H9 (cell line): ENCODE measurements at regions not wholly inside any gene's neighbourhood (a gene's known extent, or its start where the extent isn't known, plus 50 kb on each side); places are given as distances from the start of the nearest gene placed in this dataset.

Experiments used
- DNase-seq: peaks from one replicate; pipeline ENCODE4 v3.0.0-alpha.2; 2017
- H2AFZ ChIP-seq: one replicate; pipeline ENCODE4 v1.6.1; 2013; ENCODE audit warnings: mild to moderate bottlenecking, low read length, control low read depth, moderate library complexity
- H2AK5ac ChIP-seq: 2 replicates; pipeline ENCODE4 v1.6.1; 2013; ENCODE audit warnings: low read length, control low read depth, mixed read lengths; ENCODE audit not compliant: insufficient read length
- H2BK120ac ChIP-seq: one replicate; pipeline ENCODE4 v1.6.1; 2013; ENCODE audit warnings: low read depth, mild to moderate bottlenecking, low read length, control low read depth, inconsistent platforms; ENCODE audit not compliant: poor library complexity, severe bottlenecking
- H2BK12ac ChIP-seq: 2 replicates; pipeline ENCODE4 v1.6.1; 2013; ENCODE audit warnings: low read length, control low read depth, mixed read lengths, low read depth; ENCODE audit not compliant: insufficient read length
- H2BK15ac ChIP-seq: 2 replicates; pipeline ENCODE4 v1.6.1; 2013; ENCODE audit warnings: low read depth, low read length, control low read depth
- H2BK20ac ChIP-seq: one replicate; pipeline ENCODE4 v1.6.1; 2013; ENCODE audit warnings: low read depth, mild to moderate bottlenecking, low read length, control low read depth, inconsistent platforms; ENCODE audit not compliant: poor library complexity, severe bottlenecking
- H2BK5ac ChIP-seq: 2 replicates; pipeline ENCODE4 v1.6.1; 2013; ENCODE audit warnings: low read length, control low read depth, mixed read lengths; ENCODE audit not compliant: insufficient read length
- H3K14ac ChIP-seq: 2 replicates; pipeline ENCODE4 v1.6.1; 2013; ENCODE audit warnings: low read length, control low read depth; ENCODE audit not compliant: insufficient read depth
- H3K18ac ChIP-seq: 2 replicates; pipeline ENCODE4 v1.6.1; 2013; ENCODE audit warnings: low read depth, mild to moderate bottlenecking, mixed read lengths, low read length, control low read depth; ENCODE audit not compliant: insufficient read length
- H3K23ac ChIP-seq: 2 replicates; pipeline ENCODE4 v1.6.1; 2013; ENCODE audit warnings: low read length, control low read depth, mixed read lengths, low read depth; ENCODE audit not compliant: insufficient read length
- H3K23me2 ChIP-seq: 2 replicates; pipeline ENCODE4 v1.6.1; 2013; ENCODE audit warnings: low read depth, mild to moderate bottlenecking, mixed read lengths, low read length, control low read depth; ENCODE audit not compliant: insufficient read length, poor library complexity, severe bottlenecking
- H3K27ac ChIP-seq: 2 replicates; pipeline ENCODE4 v1.5.1; 2013; ENCODE audit warnings: low read length, control low read depth, mixed read lengths, low read depth; ENCODE audit not compliant: insufficient read length
- H3K27me3 ChIP-seq: 2 replicates; pipeline ENCODE4 v1.6.1; 2013; ENCODE audit warnings: low read length, control low read depth, inconsistent platforms; ENCODE audit not compliant: insufficient read depth
- H3K4ac ChIP-seq: 2 replicates; pipeline ENCODE4 v1.6.1; 2013; ENCODE audit warnings: low read depth, mild to moderate bottlenecking, control low read depth, inconsistent platforms, low read length, moderate library complexity
- H3K4me1 ChIP-seq: 2 replicates; pipeline ENCODE4 v1.6.1; 2013; ENCODE audit warnings: low read length, control low read depth, inconsistent platforms; ENCODE audit not compliant: insufficient read depth
- H3K4me2 ChIP-seq: 2 replicates; pipeline ENCODE4 v1.6.1; 2013; ENCODE audit warnings: low read length, control low read depth, mixed read lengths; ENCODE audit not compliant: insufficient read length, insufficient read depth
- H3K56ac ChIP-seq: 2 replicates; pipeline ENCODE4 v1.6.1; 2013; ENCODE audit warnings: low read depth, mild to moderate bottlenecking, mixed read lengths, low read length, control low read depth; ENCODE audit not compliant: insufficient read length
- H3K79me1 ChIP-seq: 2 replicates; pipeline ENCODE4 v1.6.1; 2013; ENCODE audit warnings: low read depth, mild to moderate bottlenecking, moderate library complexity, low read length, control low read depth, inconsistent platforms; ENCODE audit not compliant: insufficient read depth, poor library complexity, severe bottlenecking
- H3K79me2 ChIP-seq: 2 replicates; pipeline ENCODE4 v1.6.1; 2013; ENCODE audit warnings: low read length, control low read depth, inconsistent platforms; ENCODE audit not compliant: insufficient read depth
- H3K9ac ChIP-seq: 2 replicates; pipeline ENCODE4 v1.6.1; 2013; ENCODE audit warnings: low read length, control low read depth, mixed read lengths; ENCODE audit not compliant: insufficient read length; ENCODE audit errors: extremely low read depth
- H3K9me3 ChIP-seq: one replicate; pipeline ENCODE4 v1.6.1; 2013; ENCODE audit warnings: low read depth, low read length, inconsistent platforms; ENCODE audit not compliant: control insufficient read depth
- H3T11ph ChIP-seq: one replicate; pipeline ENCODE4 v1.6.1; 2013; ENCODE audit warnings: mild to moderate bottlenecking, low read length, control low read depth, inconsistent platforms
- H4K20me1 ChIP-seq: one replicate; pipeline ENCODE4 v1.6.1; 2013; ENCODE audit not compliant: control insufficient read depth, insufficient read length, insufficient read depth
- H4K5ac ChIP-seq: 2 replicates; pipeline ENCODE4 v1.6.1; 2013; ENCODE audit warnings: low read depth, mild to moderate bottlenecking, mixed read lengths, low read length, control low read depth; ENCODE audit not compliant: insufficient read length
- H4K8ac ChIP-seq: replicated peaks from 2 replicates; pipeline ENCODE4 v1.6.1; 2013; ENCODE audit warnings: low read length, control low read depth, mixed read lengths, low read depth; ENCODE audit not compliant: insufficient read length
- H4K91ac ChIP-seq: 2 replicates; pipeline ENCODE4 v1.6.1; 2013; ENCODE audit warnings: low read depth, mild to moderate bottlenecking, moderate library complexity, mixed read lengths, low read length, control low read depth; ENCODE audit not compliant: insufficient read length
- H3K27ac Mint-ChIP-seq, 3 experiments: 2 replicates in 2 of 3; 3 replicates in 1 of 3; pipeline ENCODE4 v1.8.0; 2020 to 2021; ENCODE audit warnings: mixed read lengths in 3 of 3, mild to moderate bottlenecking in 1 of 3, moderate library complexity in 1 of 3
- H3K27me3 Mint-ChIP-seq: 2 replicates; pipeline ENCODE4 v1.8.0; 2021; ENCODE audit warnings: low read depth, mild to moderate bottlenecking, moderate library complexity, mixed read lengths
- H3K36me3 Mint-ChIP-seq, 3 experiments: 2 replicates in 2 of 3; 3 replicates in 1 of 3; pipeline ENCODE4 v1.8.0; 2020 to 2021; ENCODE audit warnings: low read depth in 3 of 3, mixed read lengths in 3 of 3; ENCODE audit not compliant: insufficient read depth in 1 of 3
- H3K4me1 Mint-ChIP-seq, 2 experiments: 2 replicates each; pipeline ENCODE4 v1.8.0; 2020; ENCODE audit warnings: mixed read lengths in 2 of 2
- H3K4me3 Mint-ChIP-seq, 2 experiments: 2 replicates in 1 of 2; 3 replicates in 1 of 2; pipeline ENCODE4 v1.8.0; 2020 to 2021; ENCODE audit warnings: mild to moderate bottlenecking in 2 of 2, mixed read lengths in 2 of 2, moderate library complexity in 1 of 2
- H3K9me3 Mint-ChIP-seq, 2 experiments: 2 replicates in 1 of 2; 3 replicates in 1 of 2; pipeline ENCODE4 v1.8.0; 2020; ENCODE audit warnings: mild to moderate bottlenecking in 2 of 2, mixed read lengths in 2 of 2, moderate library complexity in 1 of 2
- CTCF ChIP-seq: fragments of 200-600 bp; sonication (generic); conservative IDR thresholded peaks from 3 replicates; pipeline ENCODE4 v1.8.0; 2021; ENCODE audit warnings: antibody characterized with exemption, mild to moderate bottlenecking
- WGBS: extraction: QIAGEN DNeasy Blood & Tissue Kit; methylation state at CpG from one replicate; pipeline ENCODE4 v1.1.7; 2013; ENCODE audit warnings: missing lambda C conversion rate, low lambda C conversion rate, mixed read lengths; ENCODE audit not compliant: insufficient read length; ENCODE audit errors: extremely low coverage; 5-methylcytosine and 5-hydroxymethylcytosine counted together

DNA sequence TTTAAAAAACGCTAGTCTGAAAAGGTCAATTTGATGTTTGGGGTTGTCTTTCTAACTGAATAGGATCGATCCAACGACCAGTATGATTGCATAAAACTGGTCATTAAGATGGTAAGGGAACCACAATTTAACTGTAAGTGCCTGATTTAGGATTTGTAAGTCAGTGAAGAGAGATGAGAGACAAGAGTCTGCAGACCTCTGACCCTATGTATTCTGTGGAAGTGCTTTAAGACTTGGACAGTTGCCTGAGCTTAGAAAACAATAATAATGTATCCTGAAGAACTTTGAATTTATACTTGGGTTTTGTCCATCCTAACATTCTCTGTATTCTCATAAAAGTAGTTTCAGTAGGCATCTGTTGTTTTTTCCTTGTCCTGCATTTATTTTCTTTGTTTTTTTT lies 221.4 kb upstream of the SUCLG2 start:
- H3K27ac Mint-ChIP-seq, result no peak overlapping the region
- Histone ChIP-seq H3K79me1 (no peaks in the 10 kb centered on the region), H3K4me1 (no peaks in the 10 kb centered on the region), H2BK120ac (no peak overlapping the region), H4K91ac (no peak overlapping the region), H3K27me3 (no peaks in the 10 kb centered on the region), H2BK12ac (no peak overlapping the region), H3K79me2 (0 out of 2 replicates have a peak, but pooled peaks cover 1% of the 10 kb centered on the region), H3K18ac (no peak overlapping the region), H3K4me2 (no peak overlapping the region), H4K5ac (no peak overlapping the region), H3K9me3 (no peaks in the 10 kb centered on the region), H2BK15ac (no peak overlapping the region), H2BK5ac (no peak overlapping the region), H2AFZ (no peak overlapping the region), H3K14ac (no peak overlapping the region), H3K9ac (no peak overlapping the region), H4K20me1 (no peaks in the 10 kb centered on the region), H3K23ac (no peak overlapping the region), H3K4ac (no peak overlapping the region), H3K56ac (no peak overlapping the region), H3T11ph (no peak overlapping the region), H2BK20ac (no peak overlapping the region), H2AK5ac (no peak overlapping the region), H4K8ac (no peak overlapping the region), H3K27ac (no peak overlapping the region), H3K23me2 (no peaks in the 10 kb centered on the region)
- no peak for TF ChIP-seq CTCF
- no peaks in the 10 kb centered on the region for H3K36me3 Mint-ChIP-seq
- no CpG with 5 or more reads among the region's 3 CpGs for WGBS
- no peak overlapping the region for H3K4me3 Mint-ChIP-seq
- no peak for DNase-seq
- no peaks in the 10 kb centered on the region for H3K9me3 Mint-ChIP-seq
- no peaks in the 10 kb centered on the region for H3K4me1 Mint-ChIP-seq
- peaks cover 1% of the 10 kb centered on the region for H3K27me3 Mint-ChIP-seq
